Sigmoid colon (tissue), 6 donors: ENCODE measurements at regions not wholly inside any gene's neighbourhood (a gene's known extent, or its start where the extent isn't known, plus 50 kb on each side); places are given as distances from the start of the nearest gene placed in this dataset.

Experiments used
- DNase-seq: peaks from one replicate; pipeline ENCODE4 v3.0.0-alpha.2; 2019
- H3K27ac ChIP-seq, 4 donors: fragments of 200-600 bp; sonication (generic); one replicate each; pipeline ENCODE4 v1.5.1; 2016 to 2019; ENCODE audit warnings: mild to moderate bottlenecking in 1 of 4
- H3K27me3 ChIP-seq, 3 donors: fragments of 200-600 bp; sonication (generic); one replicate each; pipeline ENCODE4 v1.5.1; 2019; ENCODE audit warnings: mild to moderate bottlenecking in 1 of 3
- H3K36me3 ChIP-seq, 4 donors: fragments of 200-600 bp; sonication (generic); one replicate each; pipeline ENCODE4 v1.5.1; 2016 to 2019
- H3K4me1 ChIP-seq, 4 donors: fragments of 200-600 bp; sonication (generic); one replicate each; pipeline ENCODE4 v1.5.1; 2017 to 2019
- H3K4me3 ChIP-seq, 4 donors: fragments of 200-600 bp; sonication (generic); one replicate each; pipeline ENCODE4 v1.5.1; 2017 to 2019; ENCODE audit warnings: mild to moderate bottlenecking in 2 of 4, moderate library complexity in 1 of 4
- H3K9me3 ChIP-seq, 4 donors: fragments of 200-600 bp in 3 of 4; sonication (generic) in 3 of 4; one replicate each; pipeline versions ENCODE4 v1.5.1 to v1.6.1; 2013 to 2019
- EP300 ChIP-seq, 4 donors: sonication (generic); formaldehyde crosslinking; IDR thresholded peaks; one replicate each; pipeline ENCODE4 v1.6.1; 2017; ENCODE audit warnings: antibody characterized with exemption in 4 of 4
- POLR2A ChIP-seq, 2 donors: fragments of 450-650 bp; IDR thresholded peaks; one replicate each; pipeline ENCODE4 v1.6.1; 2016; ENCODE audit warnings: antibody characterized with exemption in 2 of 2, mild to moderate bottlenecking in 2 of 2, moderate library complexity in 2 of 2
- POLR2AphosphoS5 ChIP-seq, 4 donors: sonication (generic); formaldehyde crosslinking; IDR thresholded peaks; one replicate each; pipeline ENCODE4 v1.6.1; 2017; ENCODE audit warnings: antibody characterized with exemption in 4 of 4
- WGBS, 2 donors: extraction: QIAGEN DNeasy Blood & Tissue Kit; methylation state at CpG; one replicate each; pipeline ENCODE4 v1.1.7; 2013; 5-methylcytosine and 5-hydroxymethylcytosine counted together
- intact Hi-C: fragments of 100-400 bp; cut with DNase I; formaldehyde crosslinking; loops from one replicate; pipeline ENCODE4 v1.15.1; 2023
- TF ChIP-seq, protein P1 (sequence below), 4 experiments: fragments of 450-650 bp in 3 of 4; fragments of 200-600 bp in 1 of 4; IDR thresholded peaks; one replicate each; pipeline ENCODE4 v1.5.1; 2016 to 2019; ENCODE audit warnings: antibody characterized with exemption in 4 of 4, mild to moderate bottlenecking in 3 of 4, moderate library complexity in 2 of 4
- donor health status: healthy with polysubstance abuse.
- donor health status: healthy.

DNA sequence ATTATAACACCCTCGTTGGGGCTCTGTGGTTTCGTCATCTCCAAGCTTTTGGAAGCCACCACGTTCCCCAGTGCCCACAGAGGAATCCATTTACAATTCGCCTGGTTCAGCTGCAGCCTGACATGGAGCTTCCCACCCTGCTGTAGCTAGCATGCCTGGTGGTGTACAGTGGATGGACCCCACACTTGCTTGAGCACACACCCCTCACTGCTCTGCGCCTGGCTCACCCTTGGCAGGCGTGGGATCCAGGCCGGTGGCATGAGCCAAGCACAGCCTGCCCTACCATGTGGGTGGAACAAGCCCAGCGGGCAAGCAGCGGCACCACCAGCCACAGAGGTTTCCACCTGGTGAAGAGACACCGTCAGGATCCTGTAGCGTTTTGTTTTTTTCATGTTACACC lies 1045.7 kb upstream of the CDH9 start:
- no peaks in the 10 kb centered on the region for H3K9me3 ChIP-seq
- 85 to 90% methylated on average over 11 of the region's 11 CpGs for WGBS, 2 donors
- TF ChIP-seq POLR2AphosphoS5 (IDR thresholded peaks at IDR 0.05) (no peak), EP300 (IDR thresholded peaks at IDR 0.05) (no peak)
- TF ChIP-seq, protein P1, sequence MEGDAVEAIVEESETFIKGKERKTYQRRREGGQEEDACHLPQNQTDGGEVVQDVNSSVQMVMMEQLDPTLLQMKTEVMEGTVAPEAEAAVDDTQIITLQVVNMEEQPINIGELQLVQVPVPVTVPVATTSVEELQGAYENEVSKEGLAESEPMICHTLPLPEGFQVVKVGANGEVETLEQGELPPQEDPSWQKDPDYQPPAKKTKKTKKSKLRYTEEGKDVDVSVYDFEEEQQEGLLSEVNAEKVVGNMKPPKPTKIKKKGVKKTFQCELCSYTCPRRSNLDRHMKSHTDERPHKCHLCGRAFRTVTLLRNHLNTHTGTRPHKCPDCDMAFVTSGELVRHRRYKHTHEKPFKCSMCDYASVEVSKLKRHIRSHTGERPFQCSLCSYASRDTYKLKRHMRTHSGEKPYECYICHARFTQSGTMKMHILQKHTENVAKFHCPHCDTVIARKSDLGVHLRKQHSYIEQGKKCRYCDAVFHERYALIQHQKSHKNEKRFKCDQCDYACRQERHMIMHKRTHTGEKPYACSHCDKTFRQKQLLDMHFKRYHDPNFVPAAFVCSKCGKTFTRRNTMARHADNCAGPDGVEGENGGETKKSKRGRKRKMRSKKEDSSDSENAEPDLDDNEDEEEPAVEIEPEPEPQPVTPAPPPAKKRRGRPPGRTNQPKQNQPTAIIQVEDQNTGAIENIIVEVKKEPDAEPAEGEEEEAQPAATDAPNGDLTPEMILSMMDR (IDR thresholded peaks at IDR 0.05): no peak
- H3K27ac ChIP-seq: no peak overlapping the region
- no peak overlapping the region for H3K4me3 ChIP-seq
- H3K27me3 ChIP-seq: no peaks in the 10 kb centered on the region
- intact Hi-C loops: no loop called here
- H3K4me1 ChIP-seq: no peaks in the 10 kb centered on the region
- DNase-seq: no peak
- no peaks in the 10 kb centered on the region for H3K36me3 ChIP-seq

DNA sequence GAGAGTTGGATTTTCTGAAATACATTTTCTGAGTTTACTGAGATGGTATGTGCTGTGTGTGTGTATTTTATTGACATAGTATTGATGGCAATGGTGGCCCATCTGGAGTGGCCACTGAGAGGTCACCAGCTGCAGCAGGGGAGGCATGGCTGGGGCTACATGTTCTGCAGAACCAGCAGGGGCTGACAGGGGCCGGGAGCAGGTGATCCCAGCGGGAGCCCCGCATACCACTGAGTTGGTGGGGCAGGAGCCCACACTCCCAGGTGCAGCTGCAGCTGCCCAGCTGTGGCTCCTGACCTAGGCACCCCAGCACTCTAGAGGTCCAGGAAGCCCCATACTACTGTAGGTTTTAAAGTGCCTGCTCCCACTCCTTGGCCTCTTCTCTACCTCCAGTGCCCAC lies 1044.2 kb upstream of the CDH9 start:
- no peak for DNase-seq
- H3K27ac ChIP-seq: no peak overlapping the region
- intact Hi-C loops: no loop called here
- H3K27me3 ChIP-seq: no peaks in the 10 kb centered on the region
- no peaks in the 10 kb centered on the region for H3K4me1 ChIP-seq
- WGBS, 2 donors: 82 to 87% methylated on average over 3 of the region's 3 CpGs
- TF ChIP-seq POLR2A (IDR thresholded peaks at IDR 0.05): no peak
- no peak for TF ChIP-seq POLR2AphosphoS5 (IDR thresholded peaks at IDR 0.05)
- TF ChIP-seq EP300 (IDR thresholded peaks at IDR 0.05): no peak
- TF ChIP-seq, protein P1 (IDR thresholded peaks at IDR 0.05): no peak
- H3K4me3 ChIP-seq: no peak overlapping the region
- H3K9me3 ChIP-seq: no peaks in the 10 kb centered on the region
- H3K36me3 ChIP-seq: no peaks in the 10 kb centered on the region

DNA sequence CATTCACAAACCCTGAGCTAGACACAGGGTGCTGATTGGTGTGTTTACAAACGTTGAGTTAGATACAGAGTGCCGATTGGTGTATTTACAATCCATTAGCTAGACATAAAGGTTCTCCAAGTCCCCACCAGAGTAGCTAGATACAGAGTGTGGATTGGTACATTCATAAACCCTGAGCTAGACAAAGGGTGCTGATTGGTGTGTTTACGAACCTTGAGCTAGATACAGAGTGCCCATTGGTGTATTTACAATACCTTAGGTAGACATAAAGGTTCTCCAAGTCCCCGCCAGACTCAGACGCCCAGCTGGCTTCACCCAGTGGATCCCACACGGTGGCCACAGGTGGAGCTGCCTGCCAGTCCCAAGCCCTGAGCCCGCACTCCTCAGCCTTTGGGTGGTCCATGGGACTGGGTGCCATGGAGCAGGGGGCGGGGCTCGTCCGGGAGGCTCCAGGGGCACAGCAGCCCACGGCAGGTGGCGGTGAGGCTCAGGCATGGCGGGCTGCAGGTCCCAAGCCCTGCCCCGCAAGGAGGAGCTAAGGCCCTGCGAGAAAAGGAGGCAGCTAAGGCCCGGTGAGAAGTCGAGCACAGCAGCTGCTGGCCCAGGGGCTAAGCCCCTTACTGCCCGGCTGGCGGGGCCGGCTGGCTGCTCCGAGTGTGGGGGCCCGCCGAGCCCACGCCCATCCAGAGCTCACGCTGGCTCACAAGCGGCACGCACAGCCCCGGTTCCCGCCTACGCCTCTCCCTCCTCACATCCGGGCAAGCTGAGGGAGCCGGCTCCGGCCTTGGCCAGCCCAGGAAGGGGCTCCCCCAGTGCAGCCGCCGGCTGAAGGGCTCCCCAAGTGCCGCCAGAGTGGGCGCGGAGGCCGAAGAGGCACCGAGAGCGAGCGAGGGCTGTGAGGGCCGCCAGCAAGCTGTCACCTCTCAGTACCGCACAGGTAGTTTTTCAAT lies 1039.2 kb upstream of the CDH9 start:
- Histone ChIP-seq H3K9me3 (peaks cover 0 to 5% (median 0%) of the 10 kb centered on the region in 4 donors), H3K27ac (no peak overlapping the region), H3K4me3 (no peak overlapping the region), H3K36me3 (no peaks in the 10 kb centered on the region), H3K4me1 (no peaks in the 10 kb centered on the region), H3K27me3 (no peaks in the 10 kb centered on the region)
- no peak for TF ChIP-seq POLR2AphosphoS5 (IDR thresholded peaks at IDR 0.05)
- TF ChIP-seq POLR2A (IDR thresholded peaks at IDR 0.05): no peak
- TF ChIP-seq, protein P1 (IDR thresholded peaks at IDR 0.05): no peak
- no peak for TF ChIP-seq EP300 (IDR thresholded peaks at IDR 0.05)
- intact Hi-C loops: no loop called here
- no peak for DNase-seq
- WGBS, 2 donors: 91 to 95% methylated on average over 44 of the region's 44 CpGs

DNA sequence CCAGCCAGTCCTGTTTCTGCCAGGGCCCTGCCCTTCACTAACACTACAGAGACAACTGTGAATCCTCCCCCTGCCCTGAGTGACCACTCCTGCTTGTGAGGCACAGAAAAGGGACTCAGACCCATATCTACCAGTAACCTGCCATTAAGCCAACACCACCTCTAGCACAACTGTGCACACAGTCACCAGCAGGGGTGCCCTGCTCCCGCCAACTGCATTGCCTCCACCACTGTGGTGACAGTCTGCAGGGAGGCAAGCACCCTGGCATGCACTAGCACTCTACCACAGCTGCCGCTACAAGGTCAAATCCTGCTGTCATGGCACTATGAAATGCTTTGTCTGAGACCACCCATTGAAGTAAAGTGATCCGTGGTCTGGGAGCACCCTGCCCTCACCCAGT lies 1028.5 kb upstream of the CDH9 start:
- TF ChIP-seq POLR2AphosphoS5 (IDR thresholded peaks at IDR 0.05) (no peak), EP300 (IDR thresholded peaks at IDR 0.05) (no peak), POLR2A (IDR thresholded peaks at IDR 0.05) (no peak)
- TF ChIP-seq, protein P1 (IDR thresholded peaks at IDR 0.05): no peak
- DNase-seq: no peak
- no peaks in the 10 kb centered on the region for H3K36me3 ChIP-seq
- H3K9me3 ChIP-seq: no peaks in the 10 kb centered on the region
- no peaks in the 10 kb centered on the region for H3K27me3 ChIP-seq
- no peak overlapping the region for H3K4me3 ChIP-seq
- no peak overlapping the region for H3K27ac ChIP-seq
- WGBS, 2 donors: 84 to 88% methylated on average over 3 of the region's 3 CpGs
- no peaks in the 10 kb centered on the region for H3K4me1 ChIP-seq
- intact Hi-C loops: no loop called here
